Esophagus squamous epithelium (tissue), 4 donors: ENCODE measurements at regions not wholly inside any gene's neighbourhood (a gene's known extent, or its start where the extent isn't known, plus 50 kb on each side); places are given as distances from the start of the nearest gene placed in this dataset.

Experiments used
- CTCF ChIP-seq, 6 experiments: fragments of 450-650 bp in 4 of 6; fragments of 200-600 bp in 2 of 6; sonication (generic) in 2 of 6; IDR thresholded peaks; one replicate each; pipeline ENCODE4 v1.5.1; 2016 to 2019; ENCODE audit warnings: antibody characterized with exemption in 6 of 6, mild to moderate bottlenecking in 4 of 6, moderate library complexity in 4 of 6
- POLR2A ChIP-seq, 4 donors: fragments of 450-650 bp; IDR thresholded peaks; one replicate each; pipeline ENCODE4 v1.6.1; 2017; ENCODE audit warnings: antibody characterized with exemption in 4 of 4, mild to moderate bottlenecking in 4 of 4, moderate library complexity in 3 of 4

- TF ChIP-seq POLR2A (IDR thresholded peaks at IDR 0.05) (no peak), CTCF (IDR thresholded peaks at IDR 0.05) (no peak)
Observed at GRCh38 chr13:68676513-68677115, 1431.0 kb upstream of the ATXN8OS start.
